ENCODE measurements at regions not wholly inside any gene's neighbourhood (a gene's known extent, or its start where the extent isn't known, plus 50 kb on each side); places are given as distances from the start of the nearest gene placed in this dataset.
A peak's percentile ranks its signal among the peaks of the same experiment; 100 is the strongest.

DNA sequence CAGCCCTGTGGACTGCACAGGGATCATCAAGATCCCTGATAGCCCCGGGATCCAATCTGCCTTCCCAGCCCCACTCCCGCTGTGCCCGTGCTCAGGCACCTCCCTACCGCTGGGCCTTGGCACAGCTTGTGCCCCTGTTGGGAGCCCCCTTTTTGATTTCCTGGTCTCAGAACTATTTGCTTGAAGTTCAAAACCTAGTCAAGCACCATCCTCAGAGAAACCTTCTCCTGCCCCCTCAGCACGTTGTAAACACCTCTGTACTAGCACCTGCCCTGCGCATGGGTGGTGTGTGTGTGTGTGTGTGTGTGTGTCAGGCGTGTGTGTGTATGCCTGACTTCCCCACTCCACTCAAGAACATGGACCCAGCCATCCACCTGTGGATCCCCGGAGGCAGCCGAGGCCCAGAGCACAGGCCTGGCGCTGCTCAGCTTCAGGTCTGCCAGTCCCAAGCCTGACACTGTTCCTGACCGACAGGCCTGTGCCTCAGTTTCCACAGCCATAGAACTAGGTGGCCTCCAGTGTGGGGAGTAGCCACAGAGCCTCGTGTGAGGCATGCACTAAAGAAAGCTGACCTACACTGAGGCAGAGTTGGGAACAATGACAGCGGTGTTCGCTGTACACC, 65.5 kb downstream of the ADRA2C start:
- DNase-seq (ENCODE audit: low spot score) = no peak

DNA sequence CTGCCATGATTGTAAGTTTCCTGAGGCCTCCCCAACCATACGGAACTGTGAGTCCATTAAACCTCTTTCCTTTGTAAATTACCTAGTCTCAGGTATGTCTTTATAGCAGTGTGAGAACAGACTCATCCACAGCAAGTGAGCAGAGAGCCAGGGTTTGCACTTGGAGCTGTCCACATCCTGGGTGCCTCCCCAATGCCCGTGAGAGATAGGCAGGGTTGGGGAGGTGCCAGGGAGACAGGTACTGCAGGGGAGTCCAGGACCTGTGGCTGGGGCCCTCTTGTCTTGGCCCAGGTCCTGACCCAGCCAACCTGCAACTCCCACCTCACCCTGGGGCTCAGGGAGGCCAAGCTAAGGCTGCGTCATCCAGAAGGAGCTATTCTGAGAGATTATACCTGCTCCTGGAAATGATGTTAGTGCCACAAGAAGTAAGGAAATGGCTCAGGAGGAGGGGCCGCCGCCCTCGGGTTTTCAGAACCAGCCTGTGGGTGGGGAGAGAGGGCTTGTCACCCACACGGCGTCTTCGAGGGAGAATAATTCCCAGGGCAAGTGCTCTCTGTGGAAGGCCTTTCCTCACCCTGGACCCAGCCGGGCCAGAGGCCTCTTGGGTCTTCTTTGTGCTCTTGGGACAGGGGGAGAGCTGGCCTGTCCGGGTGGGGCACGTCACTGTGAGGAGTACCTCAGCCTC, 66.5 kb downstream of the ADRA2C start:
- DNase-seq (ENCODE audit: low spot score) = no peak

GRCh38 chr4:3833326-3833989, 67.3 kb downstream of the ADRA2C start:
- DNase-seq (ENCODE audit: low spot score) = no peak

GRCh38 chr4:3834186-3834662, 68.0 kb downstream of the ADRA2C start:
- DNase-seq (ENCODE audit: low spot score) = no peak

DNA sequence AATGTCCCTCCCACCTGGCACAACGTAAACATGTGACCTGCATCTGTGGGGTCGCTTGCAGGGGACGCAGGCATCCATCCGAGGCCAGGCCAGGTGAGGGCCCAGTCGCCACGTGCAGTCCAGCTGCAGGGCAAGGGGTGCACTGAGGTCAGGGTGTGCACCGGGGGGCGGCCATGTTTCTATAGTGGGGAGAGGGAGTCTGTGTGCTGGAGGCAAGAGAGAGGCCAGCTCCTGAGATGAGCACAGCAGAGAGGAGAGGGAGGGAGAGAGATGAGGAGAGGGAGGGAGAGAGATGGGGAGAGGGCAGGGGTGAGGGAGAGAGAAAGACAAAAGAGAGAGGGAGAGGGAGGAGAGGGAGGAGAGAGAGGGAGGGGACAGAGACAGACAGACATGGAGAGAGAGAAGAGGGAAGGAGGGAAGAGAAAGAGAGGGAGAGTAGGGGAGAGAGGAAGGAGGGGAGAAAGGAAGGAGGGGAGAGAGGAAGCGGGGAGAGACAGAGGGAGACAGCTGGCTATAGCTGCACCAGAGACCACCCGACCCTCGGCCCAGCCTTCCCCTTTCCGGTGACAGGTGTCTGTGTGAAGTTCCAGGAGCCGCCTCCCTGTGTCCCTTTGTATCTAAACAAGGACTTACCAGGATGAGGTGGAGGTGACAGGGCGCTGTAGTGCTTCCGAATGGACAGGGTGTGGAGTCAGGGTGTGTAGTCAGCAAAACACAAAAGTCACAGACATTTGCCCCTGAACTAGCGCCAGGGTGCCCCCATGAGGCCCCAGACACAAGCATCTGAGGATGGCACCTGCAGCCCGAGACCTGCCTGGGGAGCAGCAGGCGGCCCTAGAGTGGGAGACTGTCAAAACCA, 68.7 kb downstream of the ADRA2C start:
- no peak for DNase-seq (ENCODE audit: low spot score)

DNA sequence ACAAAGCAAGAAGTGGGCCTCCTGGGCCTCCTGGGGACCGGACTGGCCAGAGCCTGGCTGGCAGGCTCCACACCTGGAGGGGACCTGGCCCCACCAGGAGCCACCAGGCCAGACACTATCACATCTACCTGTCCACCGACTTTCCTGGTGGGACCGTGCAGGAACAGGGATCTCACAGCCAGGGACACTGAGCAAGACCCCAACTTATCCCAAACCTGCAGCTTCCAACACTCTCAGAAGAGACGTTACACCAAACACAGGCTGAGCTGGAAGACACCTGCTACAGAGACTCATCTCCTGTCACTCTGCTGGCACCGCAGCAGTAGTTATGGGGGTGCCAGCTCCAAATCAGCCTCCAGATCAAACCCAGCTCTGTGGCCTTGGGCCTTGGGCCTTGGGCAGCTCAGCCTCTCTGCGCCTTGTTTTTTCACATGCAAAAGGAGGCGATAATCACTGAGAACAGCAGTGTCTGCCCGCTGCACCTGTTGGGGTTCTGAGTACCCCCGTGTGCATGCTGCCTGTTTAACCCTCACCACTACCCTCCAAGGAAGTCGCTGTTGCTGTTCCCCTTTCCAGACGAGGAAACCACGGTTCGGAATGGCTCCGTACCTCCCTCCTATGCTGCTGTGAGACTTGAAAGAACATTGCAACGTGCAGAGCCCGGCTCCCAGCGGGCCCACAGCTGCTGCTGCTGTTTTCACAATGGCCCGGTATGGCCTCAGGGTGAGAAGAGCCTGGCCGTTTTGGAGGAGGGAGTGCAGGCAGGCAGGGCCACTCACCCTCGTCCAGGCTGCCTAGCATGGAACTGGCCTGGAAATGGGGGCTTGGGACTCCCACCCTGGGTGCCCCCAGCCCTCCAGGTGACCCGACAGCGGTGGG, 69.6 kb downstream of the ADRA2C start:
- DNase-seq (ENCODE audit: low spot score) = no peak

DNA sequence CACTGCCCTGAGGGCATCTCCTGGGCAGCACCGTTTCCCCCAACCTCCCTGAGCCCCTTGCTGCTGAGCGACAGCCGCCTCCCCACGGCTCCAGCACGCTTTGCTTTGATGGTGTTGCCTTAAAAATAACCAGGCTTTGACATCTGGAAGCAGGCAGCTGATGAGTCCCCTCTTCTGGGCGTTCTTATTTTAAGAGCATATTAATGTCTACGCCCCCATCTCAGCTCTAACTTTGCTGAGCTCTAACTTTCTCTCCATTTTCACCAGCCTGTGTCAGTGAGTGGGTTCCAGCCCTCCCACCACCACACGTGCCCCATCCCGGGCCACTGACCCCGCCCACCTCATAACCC, 70.2 kb downstream of the ADRA2C start:
- DNase-seq (ENCODE audit: low spot score) = no peak

DNA sequence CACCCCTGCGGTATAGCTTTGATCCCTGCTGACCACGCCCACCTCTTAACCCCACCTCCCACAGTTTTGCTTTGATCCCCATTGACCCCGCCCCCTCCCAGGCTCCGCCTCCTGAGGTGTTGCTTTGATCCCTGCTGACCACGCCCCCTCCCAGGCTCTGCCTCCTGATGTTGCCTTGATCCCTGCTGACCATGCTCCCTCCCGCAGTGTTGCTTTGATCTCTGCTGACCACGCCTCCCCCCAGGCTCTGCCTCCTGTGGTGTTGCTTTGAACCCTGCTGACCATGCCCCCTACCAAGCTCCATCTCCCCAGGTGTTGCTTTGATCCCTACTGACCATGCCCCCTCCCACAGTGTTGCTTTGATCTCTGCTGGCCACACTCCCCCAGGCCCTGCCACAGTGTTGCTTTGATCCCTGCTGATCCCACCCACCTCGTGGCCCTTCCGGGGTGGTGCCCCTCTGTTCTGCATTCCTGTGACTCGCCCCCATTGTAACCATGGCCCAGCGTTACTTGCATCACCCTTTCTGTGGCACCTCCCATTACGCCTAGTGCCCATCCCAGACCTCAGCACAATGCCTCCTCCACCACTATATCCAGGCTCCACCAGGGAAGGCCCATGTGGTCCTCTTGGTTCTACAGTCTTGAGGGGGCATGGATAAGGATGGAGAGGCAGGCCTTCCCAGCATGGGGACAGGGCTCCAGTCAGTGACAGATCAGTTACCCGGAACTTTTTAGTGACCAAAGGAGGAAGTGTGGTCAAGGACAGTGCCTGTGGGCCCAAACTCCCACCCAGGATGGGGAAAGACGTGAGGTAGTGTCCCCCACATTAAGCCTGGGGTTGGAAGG, 70.8 kb downstream of the ADRA2C start:
- DNase-seq (ENCODE audit: low spot score) = no peak

DNA sequence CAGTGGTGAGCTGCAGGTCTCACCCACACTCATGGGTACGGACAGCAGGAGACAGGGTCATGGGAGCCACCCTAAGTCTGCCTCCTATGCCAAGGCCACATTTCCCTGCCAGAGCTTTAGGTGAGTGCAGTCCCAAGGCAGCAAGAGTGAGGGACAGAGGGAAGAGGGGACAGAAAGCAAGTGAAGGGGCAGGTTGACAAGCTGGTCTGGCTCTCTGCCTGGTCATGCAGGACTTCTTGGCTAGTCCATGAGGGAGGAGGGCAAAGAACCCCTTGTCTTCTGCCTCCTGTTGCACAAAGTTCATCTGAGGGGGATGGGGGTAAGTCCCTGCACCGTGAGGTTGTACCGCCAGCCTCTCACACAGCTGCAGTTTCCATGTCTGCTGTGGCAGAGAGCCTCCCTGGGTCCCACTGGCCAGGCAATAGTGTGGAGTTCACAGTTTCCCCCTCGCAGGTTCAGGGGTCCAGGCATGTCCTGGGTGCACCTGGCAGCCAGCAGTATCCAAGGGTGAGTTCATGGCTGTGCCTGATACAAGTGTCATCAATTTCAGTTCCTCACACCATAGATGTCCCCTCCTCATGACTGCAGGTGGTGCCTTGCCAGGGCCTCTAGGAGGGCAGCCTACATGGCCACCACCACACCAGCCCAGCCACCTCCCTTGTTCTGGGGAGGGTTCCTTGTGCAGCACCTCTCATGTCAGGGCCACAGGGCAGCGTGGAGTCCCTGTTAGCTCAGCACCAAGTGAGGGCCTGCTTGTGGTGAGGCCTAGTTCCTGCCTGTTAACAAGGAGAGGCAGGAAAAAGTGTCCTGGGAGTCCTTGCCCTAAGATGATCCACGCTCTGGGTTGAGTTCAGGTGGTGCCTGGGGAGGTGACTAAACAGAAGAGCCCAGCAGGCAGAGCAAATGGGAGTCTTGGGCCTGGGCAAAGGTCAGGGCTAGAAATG, 72.5 kb downstream of the ADRA2C start:
- no peak for DNase-seq (ENCODE audit: low spot score)

DNA sequence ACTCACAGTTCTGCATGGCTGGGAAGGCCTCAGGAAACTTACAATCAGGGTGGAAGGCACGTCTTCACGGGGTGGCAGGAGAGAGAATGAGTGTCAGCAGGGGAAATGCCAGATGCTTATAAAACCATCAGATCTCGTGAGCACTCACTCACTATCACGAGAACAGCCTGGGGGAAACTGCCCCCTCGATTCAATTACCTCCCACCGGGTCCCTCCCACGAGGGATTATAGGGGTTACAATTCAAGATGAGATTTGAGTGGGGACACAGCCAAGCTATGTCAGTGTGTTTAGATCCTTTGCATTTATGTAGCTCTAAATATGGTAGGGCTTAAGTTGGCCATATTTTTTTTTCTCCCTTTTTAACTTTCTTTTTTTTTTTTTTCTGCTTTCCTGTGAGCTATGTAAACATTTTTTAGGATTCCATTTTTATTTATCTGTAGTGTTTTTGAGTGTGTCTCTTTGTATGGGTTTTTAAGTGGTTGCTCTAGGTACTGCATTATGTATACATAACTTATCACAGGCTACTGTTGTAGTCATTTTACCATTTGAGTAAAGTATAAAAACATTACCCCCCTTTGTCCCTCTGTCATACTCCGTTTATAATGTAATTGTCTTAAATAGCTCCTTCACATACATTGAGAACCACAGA, 79.0 kb downstream of the ADRA2C start:
- no peak for DNase-seq (ENCODE audit: low spot score)

- DNase-seq (ENCODE audit: low spot score) = no peak
These were observed 79.7 kb downstream of the ADRA2C start for GRCh38 chr4:3845744-3846429.

GRCh38 chr4:3847211-3847940, 81.2 kb downstream of the ADRA2C start:
- no peak for DNase-seq (ENCODE audit: low spot score)

GRCh38 chr4:3848323-3848722, 82.1 kb downstream of the ADRA2C start:
- no peak for DNase-seq (ENCODE audit: low spot score)

GRCh38 chr4:3849140-3849539, 83.0 kb downstream of the ADRA2C start:
- DNase-seq (ENCODE audit: low spot score) = no peak

GRCh38 chr4:3850128-3850527, 83.9 kb downstream of the ADRA2C start:
- DNase-seq (ENCODE audit: low spot score) = no peak

DNA sequence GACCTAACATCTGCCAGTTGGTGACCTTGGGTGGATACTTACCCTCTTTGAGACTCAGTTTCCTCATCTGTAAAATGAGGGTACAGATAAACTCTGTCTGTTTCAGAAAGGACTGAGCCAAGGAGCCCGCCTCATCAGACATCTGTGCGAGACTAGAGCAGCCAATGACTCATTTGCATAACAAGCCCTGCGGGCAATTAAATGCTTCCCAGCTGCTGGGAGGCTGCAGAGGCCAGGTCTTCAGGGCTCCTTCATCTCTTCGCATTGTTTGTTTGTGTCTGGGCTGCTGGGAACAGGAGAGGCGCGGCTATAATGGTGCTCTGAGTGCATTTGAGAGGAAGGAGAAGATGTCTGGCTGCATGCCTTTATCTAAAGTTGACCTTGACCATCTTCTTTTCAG, 85.0 kb downstream of the ADRA2C start:
- peak; percentile 82 for DNase-seq (ENCODE audit: low spot score)

DNA sequence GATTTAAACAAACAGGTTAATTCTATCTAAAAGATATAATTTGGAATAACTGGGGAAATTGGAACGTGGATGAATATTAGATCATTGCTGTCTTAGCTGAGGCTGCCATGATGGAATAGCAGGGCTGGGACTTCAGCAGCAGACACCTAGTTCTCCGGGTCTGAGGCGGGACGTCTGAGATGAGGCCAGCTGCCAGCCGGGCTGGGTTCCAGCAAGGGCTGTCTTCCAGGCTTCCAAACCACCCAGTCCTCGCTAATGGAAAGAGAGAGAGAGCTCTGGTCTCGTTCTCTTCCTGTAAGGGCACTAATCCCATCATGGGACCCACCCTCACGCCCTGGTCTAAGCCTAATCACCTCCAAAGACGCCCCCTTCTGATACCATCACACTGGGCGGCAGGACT, 85.7 kb downstream of the ADRA2C start:
- DNase-seq (ENCODE audit: low spot score) = no peak

GRCh38 chr4:3852309-3852708, 86.1 kb downstream of the ADRA2C start:
- no peak for DNase-seq (ENCODE audit: low spot score)

Measured in AG20443 (cell line).